Suprapubic skin (tissue), 4 donors: ENCODE measurements at regions not wholly inside any gene's neighbourhood (a gene's known extent, or its start where the extent isn't known, plus 50 kb on each side); places are given as distances from the start of the nearest gene placed in this dataset.

Experiments used
- DNase-seq, 2 donors: peaks; one replicate each; pipeline ENCODE4 v3.0.0-alpha.2; 2019; ENCODE audit warnings: low spot score in 2 of 2
- H3K27ac ChIP-seq: fragments of 200-600 bp; sonication (generic); one replicate; pipeline ENCODE4 v1.5.1; 2019
- H3K27me3 ChIP-seq: fragments of 200-600 bp; sonication (generic); one replicate; pipeline ENCODE4 v1.5.1; 2019
- H3K36me3 ChIP-seq: fragments of 200-600 bp; sonication (generic); one replicate; pipeline ENCODE4 v1.5.1; 2019
- H3K4me1 ChIP-seq: fragments of 200-600 bp; sonication (generic); one replicate; pipeline ENCODE4 v1.5.1; 2019
- H3K4me3 ChIP-seq: fragments of 200-600 bp; sonication (generic); one replicate; pipeline ENCODE4 v1.5.1; 2019; ENCODE audit warnings: mild to moderate bottlenecking
- H3K9me3 ChIP-seq: fragments of 200-600 bp; sonication (generic); one replicate; pipeline ENCODE4 v1.5.1; 2019
- EP300 ChIP-seq: sonication (generic); formaldehyde crosslinking; IDR thresholded peaks from one replicate; pipeline ENCODE4 v1.6.1; 2017; ENCODE audit warnings: antibody characterized with exemption
- POLR2A ChIP-seq, 2 donors: fragments of 450-650 bp; IDR thresholded peaks; one replicate each; pipeline ENCODE4 v1.6.1; 2017; ENCODE audit warnings: antibody characterized with exemption in 2 of 2, mild to moderate bottlenecking in 2 of 2, moderate library complexity in 2 of 2
- POLR2AphosphoS5 ChIP-seq, 3 donors: sonication (generic); formaldehyde crosslinking; IDR thresholded peaks; one replicate each; pipeline ENCODE4 v1.6.1; 2017; ENCODE audit warnings: antibody characterized with exemption in 3 of 3
- WGBS: methylation state at CpG from one replicate; pipeline ENCODE4 v1.1.5; 2018; 5-methylcytosine and 5-hydroxymethylcytosine counted together
- TF ChIP-seq, protein P1 (sequence below), 2 donors: fragments of 200-600 bp in 1 of 2; fragments of 450-650 bp in 1 of 2; sonication (generic) in 1 of 2; IDR thresholded peaks; one replicate each; pipeline ENCODE4 v1.5.1; 2016 to 2019; ENCODE audit warnings: antibody characterized with exemption in 2 of 2, mild to moderate bottlenecking in 1 of 2, moderate library complexity in 1 of 2

DNA sequence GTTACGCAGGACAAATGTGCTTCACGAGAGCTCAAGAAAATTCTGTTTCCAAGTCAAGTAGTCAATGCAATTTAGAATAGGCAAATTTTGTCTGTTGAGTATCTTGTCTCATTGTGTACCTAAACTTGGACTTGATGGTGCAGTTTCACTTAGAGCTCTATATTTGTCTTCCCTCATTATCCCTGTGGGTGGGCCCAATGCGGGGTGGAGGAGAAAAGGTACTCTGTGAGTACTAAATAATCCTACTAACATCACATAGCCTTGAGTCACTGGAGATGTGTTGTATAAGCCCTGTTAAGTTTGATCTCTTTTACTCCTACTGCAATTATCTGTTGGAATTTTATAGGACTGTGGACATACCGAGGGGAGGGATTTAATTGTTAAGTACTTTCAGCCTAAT, 331.2 kb downstream of the METTL15 start:
- DNase-seq: no peak
- Histone ChIP-seq H3K4me1 (no peaks in the 10 kb centered on the region), H3K27me3 (no peaks in the 10 kb centered on the region), H3K27ac (no peak overlapping the region), H3K4me3 (no peak overlapping the region), H3K36me3 (no peaks in the 10 kb centered on the region), H3K9me3 (no peaks in the 10 kb centered on the region)
- 62% methylated on average over 4 of the region's 4 CpGs for WGBS
- no peak for TF ChIP-seq EP300
- TF ChIP-seq, protein P1, sequence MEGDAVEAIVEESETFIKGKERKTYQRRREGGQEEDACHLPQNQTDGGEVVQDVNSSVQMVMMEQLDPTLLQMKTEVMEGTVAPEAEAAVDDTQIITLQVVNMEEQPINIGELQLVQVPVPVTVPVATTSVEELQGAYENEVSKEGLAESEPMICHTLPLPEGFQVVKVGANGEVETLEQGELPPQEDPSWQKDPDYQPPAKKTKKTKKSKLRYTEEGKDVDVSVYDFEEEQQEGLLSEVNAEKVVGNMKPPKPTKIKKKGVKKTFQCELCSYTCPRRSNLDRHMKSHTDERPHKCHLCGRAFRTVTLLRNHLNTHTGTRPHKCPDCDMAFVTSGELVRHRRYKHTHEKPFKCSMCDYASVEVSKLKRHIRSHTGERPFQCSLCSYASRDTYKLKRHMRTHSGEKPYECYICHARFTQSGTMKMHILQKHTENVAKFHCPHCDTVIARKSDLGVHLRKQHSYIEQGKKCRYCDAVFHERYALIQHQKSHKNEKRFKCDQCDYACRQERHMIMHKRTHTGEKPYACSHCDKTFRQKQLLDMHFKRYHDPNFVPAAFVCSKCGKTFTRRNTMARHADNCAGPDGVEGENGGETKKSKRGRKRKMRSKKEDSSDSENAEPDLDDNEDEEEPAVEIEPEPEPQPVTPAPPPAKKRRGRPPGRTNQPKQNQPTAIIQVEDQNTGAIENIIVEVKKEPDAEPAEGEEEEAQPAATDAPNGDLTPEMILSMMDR (IDR thresholded peaks at IDR 0.05): no peak
- TF ChIP-seq POLR2A (IDR thresholded peaks at IDR 0.05): no peak

DNA sequence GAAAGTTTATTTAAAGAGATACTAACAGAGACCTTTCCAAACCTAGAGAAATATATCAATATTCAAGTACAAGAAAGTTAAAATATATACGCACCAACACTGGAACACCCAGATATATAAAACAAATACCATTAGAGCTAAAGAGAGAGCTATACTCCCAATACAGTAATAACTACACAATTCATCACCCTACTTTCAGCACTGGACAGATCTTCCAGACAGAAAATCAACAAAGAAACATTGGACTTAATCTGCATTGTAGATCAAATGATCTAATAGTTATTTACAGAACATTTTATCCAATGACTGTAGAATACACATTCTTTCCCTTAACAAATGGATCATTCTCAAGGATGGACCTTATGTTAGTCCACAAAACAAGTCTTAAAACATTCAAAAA, 311.9 kb downstream of the METTL15 start:
- H3K4me1 ChIP-seq: no peaks in the 10 kb centered on the region
- WGBS: 94% methylated on average over 1 of the region's 1 CpG
- no peaks in the 10 kb centered on the region for H3K36me3 ChIP-seq
- no peak for DNase-seq
- no peak overlapping the region for H3K4me3 ChIP-seq
- no peak overlapping the region for H3K27ac ChIP-seq
- no peak for TF ChIP-seq EP300
- no peak for TF ChIP-seq POLR2A (IDR thresholded peaks at IDR 0.05)
- TF ChIP-seq, protein P1 (IDR thresholded peaks at IDR 0.05): no peak
- TF ChIP-seq POLR2AphosphoS5 (IDR thresholded peaks at IDR 0.05): no peak
- H3K9me3 ChIP-seq: no peaks in the 10 kb centered on the region
- no peaks in the 10 kb centered on the region for H3K27me3 ChIP-seq

DNA sequence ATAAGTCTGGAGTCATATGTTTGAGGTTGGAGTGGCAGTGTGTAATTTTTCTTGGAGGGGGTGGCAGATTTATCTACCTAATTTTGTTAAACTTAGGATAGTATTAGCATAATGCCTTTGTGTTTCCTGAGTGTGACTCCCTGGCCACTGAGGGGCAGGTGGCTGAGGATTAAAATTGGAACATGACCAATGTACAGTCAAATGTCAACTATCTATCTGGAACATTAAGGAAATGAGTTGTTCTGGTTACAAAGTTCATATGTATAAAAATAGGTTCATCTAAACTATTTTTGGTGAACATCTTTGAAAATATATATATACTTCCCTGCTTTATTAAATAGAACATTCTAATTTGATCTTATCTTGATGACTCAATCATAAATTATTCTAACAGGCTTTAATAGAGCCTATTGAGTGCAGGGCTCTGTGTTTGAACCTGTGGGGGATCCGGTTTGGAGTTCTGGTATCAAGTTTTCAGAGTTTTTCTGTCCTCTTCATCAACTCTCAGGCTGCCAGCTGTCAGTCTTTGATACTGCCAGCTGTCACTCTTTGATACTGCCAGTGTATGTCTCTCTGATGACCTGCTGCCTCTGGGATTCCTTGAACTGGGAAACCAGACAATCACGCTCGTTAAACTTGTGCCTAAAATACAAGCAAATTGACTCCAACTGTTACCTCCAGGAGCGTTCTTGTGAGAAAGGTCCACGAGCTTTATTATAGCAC, 309.6 kb downstream of the METTL15 start:
- no peaks in the 10 kb centered on the region for H3K9me3 ChIP-seq
- no peak for DNase-seq
- H3K27ac ChIP-seq: no peak overlapping the region
- no peaks in the 10 kb centered on the region for H3K36me3 ChIP-seq
- TF ChIP-seq EP300 (no peak), POLR2AphosphoS5 (IDR thresholded peaks at IDR 0.05) (no peak)
- TF ChIP-seq, protein P1 (IDR thresholded peaks at IDR 0.05): no peak
- no peaks in the 10 kb centered on the region for H3K27me3 ChIP-seq
- H3K4me1 ChIP-seq: no peaks in the 10 kb centered on the region
- H3K4me3 ChIP-seq: no peak overlapping the region
- WGBS: 73% methylated on average over 5 of the region's 5 CpGs

DNA sequence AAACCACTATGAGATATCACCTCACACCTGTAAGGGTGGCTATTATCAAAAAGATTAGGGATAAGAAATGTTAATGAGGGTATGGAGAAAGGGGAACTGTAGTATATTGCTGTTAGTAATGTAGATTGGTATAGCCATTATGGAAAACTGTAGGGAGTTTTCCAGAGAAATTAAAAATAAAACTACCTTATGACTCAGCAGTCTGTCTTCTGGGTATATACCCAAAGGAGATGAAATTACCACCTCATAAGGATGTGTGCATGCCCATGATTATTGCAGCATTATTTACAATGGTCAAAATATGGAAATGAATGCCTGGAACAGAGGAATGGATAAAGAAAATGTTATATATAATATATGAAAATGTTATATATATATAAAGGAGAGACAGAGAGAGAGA, 303.8 kb downstream of the METTL15 start:
- Histone ChIP-seq H3K4me3 (no peak overlapping the region), H3K4me1 (no peaks in the 10 kb centered on the region), H3K27ac (no peak overlapping the region), H3K9me3 (no peaks in the 10 kb centered on the region), H3K27me3 (no peaks in the 10 kb centered on the region), H3K36me3 (no peaks in the 10 kb centered on the region)
- DNase-seq: no peak
- no peak for TF ChIP-seq POLR2AphosphoS5 (IDR thresholded peaks at IDR 0.05)
- TF ChIP-seq EP300: no peak

DNA sequence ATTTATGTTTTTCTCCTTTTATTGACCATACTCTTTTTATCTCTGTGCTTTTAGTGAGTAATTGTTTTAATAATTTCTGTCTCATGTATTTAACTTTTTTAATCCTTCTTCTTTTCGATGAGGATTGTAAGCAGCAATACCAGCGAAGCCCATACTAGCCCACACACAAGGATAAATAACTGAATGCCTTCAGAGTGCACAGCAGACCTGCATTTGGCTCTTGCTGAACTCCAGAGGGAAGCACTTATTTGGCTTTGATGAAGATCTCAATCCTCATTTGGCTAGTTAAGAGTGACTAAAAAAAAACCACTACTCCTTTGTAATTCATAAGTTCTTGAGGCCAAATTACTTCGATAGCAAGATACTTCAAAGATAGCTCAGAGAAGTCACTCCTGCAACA, 293.3 kb downstream of the METTL15 start:
- no peaks in the 10 kb centered on the region for H3K9me3 ChIP-seq
- H3K4me1 ChIP-seq: no peaks in the 10 kb centered on the region
- 79% methylated on average over 3 of the region's 3 CpGs for WGBS
- no peak for DNase-seq
- TF ChIP-seq, protein P1 (IDR thresholded peaks at IDR 0.05): no peak
- no peak for TF ChIP-seq POLR2A (IDR thresholded peaks at IDR 0.05)
- no peak for TF ChIP-seq EP300
- no peak for TF ChIP-seq POLR2AphosphoS5 (IDR thresholded peaks at IDR 0.05)
- H3K27ac ChIP-seq: no peak overlapping the region
- no peaks in the 10 kb centered on the region for H3K27me3 ChIP-seq
- H3K4me3 ChIP-seq: no peak overlapping the region
- H3K36me3 ChIP-seq: no peaks in the 10 kb centered on the region
